Suprapubic skin (tissue), 4 donors: ENCODE measurements at regions not wholly inside any gene's neighbourhood (a gene's known extent, or its start where the extent isn't known, plus 50 kb on each side); places are given as distances from the start of the nearest gene placed in this dataset.

ENCODE experiments used
- POLR2A ChIP-seq, 2 donors: fragments of 450-650 bp; IDR thresholded peaks; one replicate each; pipeline ENCODE4 v1.6.1; 2017; ENCODE audit warnings: antibody characterized with exemption in 2 of 2, mild to moderate bottlenecking in 2 of 2, moderate library complexity in 2 of 2
- POLR2AphosphoS5 ChIP-seq, 3 donors: sonication (generic); formaldehyde crosslinking; IDR thresholded peaks; one replicate each; pipeline ENCODE4 v1.6.1; 2017; ENCODE audit warnings: antibody characterized with exemption in 3 of 3
- TF ChIP-seq, protein P1 (sequence below), 2 donors: fragments of 200-600 bp in 1 of 2; fragments of 450-650 bp in 1 of 2; sonication (generic) in 1 of 2; IDR thresholded peaks; one replicate each; pipeline ENCODE4 v1.5.1; 2016 to 2019; ENCODE audit warnings: antibody characterized with exemption in 2 of 2, mild to moderate bottlenecking in 1 of 2, moderate library complexity in 1 of 2

DNA sequence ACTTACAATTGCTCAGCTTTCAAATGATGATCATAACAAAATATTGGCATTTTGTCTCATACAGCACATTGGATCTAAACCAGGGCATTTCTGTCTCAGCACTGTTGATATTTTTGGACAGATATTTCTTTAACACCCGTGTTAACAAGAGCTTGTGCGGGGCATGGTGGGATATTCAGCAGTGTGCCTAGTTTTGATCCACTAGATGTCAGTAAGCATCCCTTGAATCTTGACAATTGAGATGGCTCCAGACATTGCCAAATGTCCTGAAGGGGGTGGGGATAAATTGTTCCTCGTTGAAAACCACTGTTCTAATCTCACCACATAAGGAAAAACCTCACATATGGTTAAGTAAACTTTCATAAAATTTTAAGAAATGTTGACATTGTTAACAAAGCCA lies 806.3 kb downstream of the STIM2 start:
- TF ChIP-seq, protein P1, sequence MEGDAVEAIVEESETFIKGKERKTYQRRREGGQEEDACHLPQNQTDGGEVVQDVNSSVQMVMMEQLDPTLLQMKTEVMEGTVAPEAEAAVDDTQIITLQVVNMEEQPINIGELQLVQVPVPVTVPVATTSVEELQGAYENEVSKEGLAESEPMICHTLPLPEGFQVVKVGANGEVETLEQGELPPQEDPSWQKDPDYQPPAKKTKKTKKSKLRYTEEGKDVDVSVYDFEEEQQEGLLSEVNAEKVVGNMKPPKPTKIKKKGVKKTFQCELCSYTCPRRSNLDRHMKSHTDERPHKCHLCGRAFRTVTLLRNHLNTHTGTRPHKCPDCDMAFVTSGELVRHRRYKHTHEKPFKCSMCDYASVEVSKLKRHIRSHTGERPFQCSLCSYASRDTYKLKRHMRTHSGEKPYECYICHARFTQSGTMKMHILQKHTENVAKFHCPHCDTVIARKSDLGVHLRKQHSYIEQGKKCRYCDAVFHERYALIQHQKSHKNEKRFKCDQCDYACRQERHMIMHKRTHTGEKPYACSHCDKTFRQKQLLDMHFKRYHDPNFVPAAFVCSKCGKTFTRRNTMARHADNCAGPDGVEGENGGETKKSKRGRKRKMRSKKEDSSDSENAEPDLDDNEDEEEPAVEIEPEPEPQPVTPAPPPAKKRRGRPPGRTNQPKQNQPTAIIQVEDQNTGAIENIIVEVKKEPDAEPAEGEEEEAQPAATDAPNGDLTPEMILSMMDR (IDR thresholded peaks at IDR 0.05): no peak
- TF ChIP-seq POLR2A (IDR thresholded peaks at IDR 0.05) (no peak), POLR2AphosphoS5 (IDR thresholded peaks at IDR 0.05) (no peak)
